Mesenchymal stem cell (in vitro differentiated cells and primary cell): ENCODE measurements at regions not wholly inside any gene's neighbourhood (a gene's known extent, or its start where the extent isn't known, plus 50 kb on each side); places are given as distances from the start of the nearest gene placed in this dataset.

Source experiments
- DNase-seq: peaks from one replicate; pipeline ENCODE4 v3.0.0-alpha.2; 2013
- H2AFZ ChIP-seq: one replicate; pipeline ENCODE4 v1.6.1; 2013; ENCODE audit warnings: low read depth, mild to moderate bottlenecking, control low read depth, inconsistent platforms, low read length, moderate library complexity
- H2AK5ac ChIP-seq: 2 replicates; pipeline ENCODE4 v1.6.1; 2013; ENCODE audit warnings: low read length, moderate library complexity, mild to moderate bottlenecking, inconsistent platforms; ENCODE audit not compliant: severe bottlenecking
- H2BK120ac ChIP-seq: one replicate; pipeline ENCODE4 v1.6.1; 2013; ENCODE audit warnings: low read depth, mild to moderate bottlenecking, inconsistent platforms, low read length, moderate library complexity
- H2BK12ac ChIP-seq, 2 experiments: one replicate each; pipeline ENCODE4 v1.6.1; 2013; ENCODE audit warnings: inconsistent platforms in 2 of 2, low read length in 2 of 2, mild to moderate bottlenecking in 2 of 2, moderate library complexity in 2 of 2, control low read depth in 1 of 2
- H2BK15ac ChIP-seq: one replicate; pipeline ENCODE4 v1.6.1; 2013; ENCODE audit warnings: mild to moderate bottlenecking, low read depth, inconsistent platforms; ENCODE audit not compliant: poor library complexity, severe bottlenecking
- H2BK5ac ChIP-seq: 2 replicates; pipeline ENCODE4 v1.6.1; 2013; ENCODE audit warnings: low read depth, mild to moderate bottlenecking, low read length, control low read depth, inconsistent platforms; ENCODE audit not compliant: poor library complexity, severe bottlenecking
- H3K14ac ChIP-seq, 2 experiments: one replicate each; pipeline ENCODE4 v1.6.1; 2013; ENCODE audit warnings: inconsistent platforms in 2 of 2, low read length in 2 of 2, control low read depth in 1 of 2, mild to moderate bottlenecking in 1 of 2, moderate library complexity in 1 of 2
- H3K18ac ChIP-seq, 2 experiments: one replicate each; pipeline ENCODE4 v1.6.1; 2013; ENCODE audit warnings: inconsistent platforms in 2 of 2, low read length in 2 of 2, control low read depth in 1 of 2, low read depth in 1 of 2, mild to moderate bottlenecking in 1 of 2
- H3K23ac ChIP-seq, 2 experiments: one replicate each; pipeline ENCODE4 v1.6.1; 2013; ENCODE audit warnings: inconsistent platforms in 2 of 2, low read length in 2 of 2, mild to moderate bottlenecking in 2 of 2, moderate library complexity in 2 of 2, control low read depth in 1 of 2
- H3K27ac ChIP-seq: 2 replicates; pipeline ENCODE4 v1.5.1; 2013; ENCODE audit warnings: mild to moderate bottlenecking, moderate library complexity, low read length, control low read depth, inconsistent platforms; ENCODE audit not compliant: poor library complexity, severe bottlenecking
- H3K27me3 ChIP-seq, 2 experiments: 2 replicates each; pipeline versions ENCODE4 v1.6.1 to v1.7.0; 2013; ENCODE audit warnings: low read length in 2 of 2, mild to moderate bottlenecking in 2 of 2, moderate library complexity in 2 of 2, control low read depth in 1 of 2, inconsistent platforms in 1 of 2; ENCODE audit not compliant: control insufficient read depth in 1 of 2, insufficient read depth in 1 of 2
- H3K36me3 ChIP-seq, 2 experiments: 2 replicates each; pipeline versions ENCODE4 v1.6.1 to v1.7.0; 2013; ENCODE audit warnings: low read length in 2 of 2, control low read depth in 1 of 2, inconsistent platforms in 1 of 2, low read depth in 1 of 2, mild to moderate bottlenecking in 1 of 2; ENCODE audit not compliant: insufficient read depth in 2 of 2, control insufficient read depth in 1 of 2
- H3K4ac ChIP-seq, 2 experiments: one replicate each; pipeline ENCODE4 v1.6.1; 2013; ENCODE audit warnings: inconsistent platforms in 2 of 2, low read length in 2 of 2, mild to moderate bottlenecking in 2 of 2, moderate library complexity in 2 of 2, control low read depth in 1 of 2, low read depth in 1 of 2
- H3K4me1 ChIP-seq: 2 replicates; pipeline ENCODE4 v1.6.1; 2013; ENCODE audit warnings: low read depth, low read length, control low read depth; ENCODE audit not compliant: control insufficient read depth, insufficient read depth
- H3K4me2 ChIP-seq: 2 replicates; pipeline ENCODE4 v1.6.1; 2013; ENCODE audit warnings: low read length, mild to moderate bottlenecking, inconsistent platforms; ENCODE audit not compliant: poor library complexity, severe bottlenecking
- H3K4me3 ChIP-seq, 2 experiments: 2 replicates each; pipeline versions ENCODE4 v1.5.1 to v1.7.0; 2013; ENCODE audit warnings: low read length in 2 of 2, mild to moderate bottlenecking in 2 of 2, control low read depth in 1 of 2, low read depth in 1 of 2; ENCODE audit not compliant: insufficient read depth in 1 of 2
- H3K79me1 ChIP-seq: replicated peaks from 2 replicates; pipeline ENCODE4 v1.6.1; 2013; ENCODE audit warnings: mild to moderate bottlenecking, control low read depth, low read length, inconsistent platforms; ENCODE audit not compliant: poor library complexity, severe bottlenecking
- H3K9ac ChIP-seq: 2 replicates; pipeline ENCODE4 v1.7.0; 2013; ENCODE audit warnings: mild to moderate bottlenecking, low read length, moderate library complexity
- H3K9me3 ChIP-seq: 2 replicates; pipeline ENCODE4 v1.7.0; 2013; ENCODE audit warnings: mild to moderate bottlenecking, low read length; ENCODE audit not compliant: control insufficient read depth
- H4K8ac ChIP-seq: one replicate; pipeline ENCODE4 v1.6.1; 2013; ENCODE audit warnings: inconsistent platforms, mild to moderate bottlenecking, low read length, moderate library complexity
- H4K91ac ChIP-seq: one replicate; pipeline ENCODE4 v1.6.1; 2013; ENCODE audit warnings: mild to moderate bottlenecking, low read length, inconsistent platforms
- WGBS: methylation state at CpG from one replicate; pipeline ENCODE4 v1.1.7; 2013; ENCODE audit warnings: mixed read lengths; 5-methylcytosine and 5-hydroxymethylcytosine counted together

GRCh38 chr10:125222515-125223308, 62.3 kb upstream of the CTBP2 start:
- Histone ChIP-seq H4K91ac (no peak overlapping the region), H2AFZ (no peak overlapping the region), H3K27ac (no peak overlapping the region), H3K14ac (peak overlapping the region in 1 of 2 experiments; percentile 51), H3K79me1 (no peaks in the 10 kb centered on the region), H3K18ac (no peak overlapping the region), H2BK120ac (no peak overlapping the region), H2BK5ac (no peak overlapping the region), H2BK15ac (no peak overlapping the region), H3K9ac (no peak overlapping the region), H3K4me2 (no peak overlapping the region), H2BK12ac (no peak overlapping the region), H2AK5ac (no peak overlapping the region), H3K9me3 (no peaks in the 10 kb centered on the region), H3K27me3 (peaks cover 12 to 32% of the 10 kb centered on the region in 2 experiments), H3K23ac (no peak overlapping the region), H3K4me1 (no peaks in the 10 kb centered on the region), H3K36me3 (no peaks in the 10 kb centered on the region), H3K4me3 (no peak overlapping the region), H3K4ac (no peak overlapping the region), H4K8ac (no peak overlapping the region)
- DNase-seq: no peak
- WGBS: 85% methylated on average over 7 of the region's 16 CpGs

DNA sequence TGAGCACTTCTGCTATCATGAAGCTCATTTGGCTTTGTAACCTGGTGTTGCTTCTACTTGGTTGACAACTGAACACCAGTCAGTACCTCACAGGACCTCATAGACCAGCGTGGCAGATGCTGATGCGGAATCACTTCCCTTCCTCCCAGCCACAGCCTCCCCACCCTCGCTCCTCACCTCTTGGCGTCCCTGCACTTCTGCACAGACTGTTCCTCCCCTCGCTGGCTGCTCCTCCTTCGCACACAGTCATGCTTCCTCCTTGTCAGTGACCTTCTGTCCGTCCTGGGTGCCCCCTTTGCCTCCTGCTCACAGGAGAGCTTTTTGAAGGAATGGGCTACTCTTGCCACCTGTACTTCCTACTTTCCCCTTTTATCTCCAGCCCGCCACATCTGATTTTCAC, 61.4 kb upstream of the CTBP2 start:
- no peak overlapping the region for H2BK5ac ChIP-seq
- H3K23ac ChIP-seq: no peak overlapping the region
- no peak overlapping the region for H3K4me2 ChIP-seq
- no peaks in the 10 kb centered on the region for H3K36me3 ChIP-seq
- H3K79me1 ChIP-seq: no peaks in the 10 kb centered on the region
- H3K9ac ChIP-seq: no peak overlapping the region
- no peak overlapping the region for H3K4ac ChIP-seq
- H3K27ac ChIP-seq: no peak overlapping the region
- H2BK12ac ChIP-seq: no peak overlapping the region
- H2BK120ac ChIP-seq: no peak overlapping the region
- no peaks in the 10 kb centered on the region for H3K9me3 ChIP-seq
- H3K4me1 ChIP-seq: no peaks in the 10 kb centered on the region
- no peak for DNase-seq
- H4K91ac ChIP-seq: no peak overlapping the region
- H4K8ac ChIP-seq: no peak overlapping the region
- no peak overlapping the region for H2BK15ac ChIP-seq
- peaks cover 12 to 32% of the 10 kb centered on the region in 2 experiments for H3K27me3 ChIP-seq
- no peak overlapping the region for H3K14ac ChIP-seq
- no peak overlapping the region for H3K4me3 ChIP-seq
- H2AK5ac ChIP-seq: no peak overlapping the region
- WGBS: 84% methylated on average over 8 of the region's 8 CpGs
- no peak overlapping the region for H3K18ac ChIP-seq
- H2AFZ ChIP-seq: no peak overlapping the region

DNA sequence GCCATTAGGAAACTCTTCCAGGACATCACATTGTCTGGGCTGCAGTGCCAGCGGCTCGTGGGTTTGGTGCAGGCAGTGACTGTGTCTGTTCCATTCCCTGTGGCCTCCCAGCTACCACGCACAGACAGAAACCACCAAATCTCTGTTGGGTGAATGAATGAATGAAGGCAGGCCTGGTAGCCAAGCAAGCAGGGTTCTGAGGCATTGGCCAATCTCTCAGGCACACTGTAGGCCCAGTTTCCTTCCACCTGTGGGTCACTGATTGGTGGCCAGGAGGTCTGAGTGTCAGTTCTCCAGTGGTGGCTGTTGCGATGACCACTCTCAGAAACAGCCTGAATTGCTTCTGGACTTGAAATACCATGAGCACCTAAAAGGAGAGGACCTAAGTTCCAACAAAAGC, 59.4 kb upstream of the CTBP2 start:
- Histone ChIP-seq H3K4ac (no peak overlapping the region), H2BK12ac (no peak overlapping the region), H3K4me1 (no peaks in the 10 kb centered on the region), H3K27ac (no peak overlapping the region), H3K9ac (no peak overlapping the region), H4K91ac (no peak overlapping the region), H3K23ac (no peak overlapping the region), H2BK15ac (no peak overlapping the region), H3K36me3 (no peaks in the 10 kb centered on the region), H3K9me3 (no peaks in the 10 kb centered on the region), H2AFZ (no peak overlapping the region), H2BK120ac (no peak overlapping the region), H3K27me3 (peaks cover 12 to 34% of the 10 kb centered on the region in 2 experiments), H4K8ac (no peak overlapping the region), H3K4me3 (no peak overlapping the region), H3K79me1 (no peaks in the 10 kb centered on the region), H3K4me2 (no peak overlapping the region), H2BK5ac (no peak overlapping the region), H3K14ac (no peak overlapping the region), H2AK5ac (no peak overlapping the region), H3K18ac (no peak overlapping the region)
- no peak for DNase-seq
- WGBS: 84% methylated on average over 4 of the region's 4 CpGs

- DNase-seq: no peak
Measured at GRCh38 chr10:125218967-125219366, 58.6 kb upstream of the CTBP2 start.

More at GRCh38 chr10:125218967-125219366, 58.6 kb upstream of the CTBP2 start:
- H3K9me3 ChIP-seq: no peaks in the 10 kb centered on the region
- no peak overlapping the region for H3K23ac ChIP-seq
- no peak overlapping the region for H2AK5ac ChIP-seq
- H3K4me2 ChIP-seq: no peak overlapping the region
- no peak overlapping the region for H2BK15ac ChIP-seq
- no peaks in the 10 kb centered on the region for H3K4me1 ChIP-seq
- H3K4me3 ChIP-seq: no peak overlapping the region
- no peaks in the 10 kb centered on the region for H3K36me3 ChIP-seq
- no peak overlapping the region for H2BK12ac ChIP-seq
- no peak overlapping the region for H3K14ac ChIP-seq
- H3K9ac ChIP-seq: no peak overlapping the region
- H3K27me3 ChIP-seq: peaks cover 12 to 34% of the 10 kb centered on the region in 2 experiments
- H3K27ac ChIP-seq: no peak overlapping the region
- H2BK5ac ChIP-seq: no peak overlapping the region
- no peak overlapping the region for H3K18ac ChIP-seq
- H4K8ac ChIP-seq: no peak overlapping the region
- WGBS: 93% methylated on average over 1 of the region's 4 CpGs
- H2BK120ac ChIP-seq: no peak overlapping the region
- no peak overlapping the region for H4K91ac ChIP-seq
- no peak overlapping the region for H3K4ac ChIP-seq
- H3K79me1 ChIP-seq: no peaks in the 10 kb centered on the region
- no peak overlapping the region for H2AFZ ChIP-seq
